GM12801 (cell line): ENCODE measurements at regions not wholly inside any gene's neighbourhood (a gene's known extent, or its start where the extent isn't known, plus 50 kb on each side); places are given as distances from the start of the nearest gene placed in this dataset.

Experiments used
- CTCF ChIP-seq: IDR thresholded peaks from one replicate; pipeline ENCODE4 v1.5.1; 2011; ENCODE audit warnings: control low read depth; ENCODE audit not compliant: insufficient read length; ENCODE audit errors: extremely low read depth

- no peak for TF ChIP-seq CTCF
These were observed 107.2 kb upstream of the PARD3B start for GRCh38 chr2:204437815-204438756.

- TF ChIP-seq CTCF = no peak
These were observed 104.0 kb upstream of the PARD3B start for GRCh38 chr2:204441316-204441715.

GRCh38 chr2:204445149-204445548, 100.1 kb upstream of the PARD3B start:
- no peak for TF ChIP-seq CTCF

GRCh38 chr2:204447722-204448121, 97.6 kb upstream of the PARD3B start:
- no peak for TF ChIP-seq CTCF

- TF ChIP-seq CTCF = no peak
These were observed 95.3 kb upstream of the PARD3B start for GRCh38 chr2:204449977-204450376.

GRCh38 chr2:204451766-204452165, 93.5 kb upstream of the PARD3B start:
- TF ChIP-seq CTCF = no peak

- no peak for TF ChIP-seq CTCF
These were observed 92.7 kb upstream of the PARD3B start for GRCh38 chr2:204452464-204453023.
